ENCODE measurements at regions not wholly inside any gene's neighbourhood (a gene's known extent, or its start where the extent isn't known, plus 50 kb on each side); places are given as distances from the start of the nearest gene placed in this dataset.

DNA sequence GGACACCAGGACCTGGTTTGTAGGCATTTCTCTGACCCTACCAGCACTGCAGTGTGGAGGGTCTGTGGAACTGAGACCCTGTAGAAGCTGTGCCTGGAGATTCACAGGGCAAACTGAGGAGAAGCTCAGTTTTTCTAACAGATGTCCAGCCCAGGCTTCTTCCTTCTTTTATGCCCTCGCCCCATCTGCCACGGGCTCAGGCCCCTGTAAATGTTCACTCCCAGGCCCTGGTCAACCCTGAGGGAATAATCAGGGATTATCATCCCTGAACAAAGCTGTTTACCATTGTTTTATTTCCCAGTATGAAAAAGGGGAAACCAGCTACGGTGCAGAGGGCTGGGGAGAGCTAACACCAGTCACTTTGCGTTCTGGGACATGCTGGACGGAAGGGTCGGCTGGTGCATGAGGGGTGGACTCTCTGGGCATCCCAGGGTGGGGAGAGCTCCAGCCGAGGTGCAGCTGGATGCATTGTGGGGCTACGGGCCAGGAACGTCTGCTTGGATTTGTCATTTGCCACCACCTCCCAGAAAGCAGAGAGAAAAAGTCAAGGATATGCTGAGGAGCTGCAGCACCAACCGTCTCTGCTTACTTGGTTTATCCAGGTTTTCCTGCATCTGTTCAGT, 183.8 kb downstream of the TFCP2L1 start:
- TF ChIP-seq, protein P1, sequence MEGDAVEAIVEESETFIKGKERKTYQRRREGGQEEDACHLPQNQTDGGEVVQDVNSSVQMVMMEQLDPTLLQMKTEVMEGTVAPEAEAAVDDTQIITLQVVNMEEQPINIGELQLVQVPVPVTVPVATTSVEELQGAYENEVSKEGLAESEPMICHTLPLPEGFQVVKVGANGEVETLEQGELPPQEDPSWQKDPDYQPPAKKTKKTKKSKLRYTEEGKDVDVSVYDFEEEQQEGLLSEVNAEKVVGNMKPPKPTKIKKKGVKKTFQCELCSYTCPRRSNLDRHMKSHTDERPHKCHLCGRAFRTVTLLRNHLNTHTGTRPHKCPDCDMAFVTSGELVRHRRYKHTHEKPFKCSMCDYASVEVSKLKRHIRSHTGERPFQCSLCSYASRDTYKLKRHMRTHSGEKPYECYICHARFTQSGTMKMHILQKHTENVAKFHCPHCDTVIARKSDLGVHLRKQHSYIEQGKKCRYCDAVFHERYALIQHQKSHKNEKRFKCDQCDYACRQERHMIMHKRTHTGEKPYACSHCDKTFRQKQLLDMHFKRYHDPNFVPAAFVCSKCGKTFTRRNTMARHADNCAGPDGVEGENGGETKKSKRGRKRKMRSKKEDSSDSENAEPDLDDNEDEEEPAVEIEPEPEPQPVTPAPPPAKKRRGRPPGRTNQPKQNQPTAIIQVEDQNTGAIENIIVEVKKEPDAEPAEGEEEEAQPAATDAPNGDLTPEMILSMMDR (conservative IDR thresholded peaks at IDR 0.05): no peak
- no peak for TF ChIP-seq ZFX (IDR thresholded peaks at IDR 0.05)

All from C4-2B (cell line).